C4-2B (cell line): ENCODE measurements at regions not wholly inside any gene's neighbourhood (a gene's known extent, or its start where the extent isn't known, plus 50 kb on each side); places are given as distances from the start of the nearest gene placed in this dataset.

Source experiments
- ZFX ChIP-seq: fragments of 450-650 bp; IDR thresholded peaks from 2 replicates; pipeline ENCODE4 v1.6.1; 2017
- TF ChIP-seq, protein P1 (sequence below): fragments of 450-650 bp; conservative IDR thresholded peaks from 2 replicates; pipeline ENCODE4 v1.5.1; 2017; ENCODE audit warnings: mild to moderate bottlenecking

DNA sequence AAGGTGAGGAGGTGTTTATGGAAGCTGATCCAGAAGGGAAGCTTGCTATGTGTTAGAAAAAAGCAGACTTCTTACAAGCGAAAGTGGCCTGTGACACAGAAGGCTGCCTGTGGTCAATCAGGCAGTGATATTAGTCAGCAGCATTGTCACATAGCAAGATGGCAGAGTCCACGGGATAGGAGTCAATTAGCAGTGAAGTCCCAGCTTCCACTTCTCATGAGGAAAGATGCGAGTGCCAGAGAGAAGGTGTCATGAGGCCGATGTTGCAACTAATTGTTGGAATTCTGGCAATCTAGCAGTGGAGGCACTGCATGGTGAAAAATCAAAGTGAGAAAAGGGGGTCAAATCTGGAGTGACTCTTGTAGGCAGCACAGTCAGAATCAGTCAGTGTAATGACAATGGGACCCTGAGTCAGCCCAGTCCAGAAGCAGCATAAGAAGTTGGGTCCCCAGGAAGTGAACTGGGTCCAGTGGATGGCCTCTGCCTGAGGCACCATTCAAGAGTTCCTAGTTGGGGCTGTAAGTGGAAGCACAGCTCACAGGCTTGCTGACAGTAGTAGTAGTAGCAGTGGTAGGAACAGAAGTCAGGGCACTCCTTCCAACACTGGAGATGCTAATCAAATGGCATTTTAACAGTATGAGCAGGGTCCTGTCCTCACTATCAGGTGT lies 85.1 kb downstream of the TNFRSF13B start:
- TF ChIP-seq, protein P1, sequence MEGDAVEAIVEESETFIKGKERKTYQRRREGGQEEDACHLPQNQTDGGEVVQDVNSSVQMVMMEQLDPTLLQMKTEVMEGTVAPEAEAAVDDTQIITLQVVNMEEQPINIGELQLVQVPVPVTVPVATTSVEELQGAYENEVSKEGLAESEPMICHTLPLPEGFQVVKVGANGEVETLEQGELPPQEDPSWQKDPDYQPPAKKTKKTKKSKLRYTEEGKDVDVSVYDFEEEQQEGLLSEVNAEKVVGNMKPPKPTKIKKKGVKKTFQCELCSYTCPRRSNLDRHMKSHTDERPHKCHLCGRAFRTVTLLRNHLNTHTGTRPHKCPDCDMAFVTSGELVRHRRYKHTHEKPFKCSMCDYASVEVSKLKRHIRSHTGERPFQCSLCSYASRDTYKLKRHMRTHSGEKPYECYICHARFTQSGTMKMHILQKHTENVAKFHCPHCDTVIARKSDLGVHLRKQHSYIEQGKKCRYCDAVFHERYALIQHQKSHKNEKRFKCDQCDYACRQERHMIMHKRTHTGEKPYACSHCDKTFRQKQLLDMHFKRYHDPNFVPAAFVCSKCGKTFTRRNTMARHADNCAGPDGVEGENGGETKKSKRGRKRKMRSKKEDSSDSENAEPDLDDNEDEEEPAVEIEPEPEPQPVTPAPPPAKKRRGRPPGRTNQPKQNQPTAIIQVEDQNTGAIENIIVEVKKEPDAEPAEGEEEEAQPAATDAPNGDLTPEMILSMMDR: no peak
- TF ChIP-seq ZFX: no peak
